GM23338 (cell line): ENCODE measurements at regions not wholly inside any gene's neighbourhood (a gene's known extent, or its start where the extent isn't known, plus 50 kb on each side); places are given as distances from the start of the nearest gene placed in this dataset.

Experiments used
- ATAC-seq: fragments of 200-7000 bp; cut with Tn5 transposase; 3 replicates; pipeline ENCODE4 v1.9.1; 2020
- DNase-seq: peaks from one replicate; pipeline ENCODE4 v3.0.0-alpha.2; 2015; ENCODE audit warnings: low spot score
- H2AFZ ChIP-seq: fragments of 200-600 bp; sonication (generic); 2 replicates; pipeline ENCODE4 v1.8.0; 2016; ENCODE audit warnings: antibody characterized with exemption, mild to moderate bottlenecking, moderate library complexity
- H3F3A ChIP-seq: fragments of 200-600 bp; sonication (generic); replicated peaks from 2 replicates; pipeline ENCODE4 v1.8.0; 2017; ENCODE audit warnings: antibody characterized with exemption, mixed run types, low read depth
- H3K27ac ChIP-seq: fragments of 200-600 bp; sonication (generic); 2 replicates; pipeline ENCODE4 v1.6.1; 2016; ENCODE audit warnings: low read depth
- H3K27me3 ChIP-seq: fragments of 200-600 bp; sonication (generic); 2 replicates; pipeline ENCODE4 v1.8.0; 2016; ENCODE audit warnings: mild to moderate bottlenecking, mixed run types, moderate library complexity; ENCODE audit not compliant: insufficient read depth
- H3K36me3 ChIP-seq: fragments of 200-600 bp; sonication (generic); 2 replicates; pipeline ENCODE4 v1.8.0; 2016; ENCODE audit warnings: mild to moderate bottlenecking; ENCODE audit not compliant: insufficient read depth
- H3K4me1 ChIP-seq: fragments of 200-600 bp; sonication (generic); 2 replicates; pipeline ENCODE4 v1.8.0; 2016; ENCODE audit warnings: mild to moderate bottlenecking, moderate library complexity; ENCODE audit not compliant: insufficient read depth
- H3K4me2 ChIP-seq: fragments of 200-600 bp; sonication (generic); 2 replicates; pipeline ENCODE4 v1.7.1; 2017; ENCODE audit warnings: mixed run types
- H3K4me3 ChIP-seq: fragments of 200-600 bp; sonication (generic); 2 replicates; pipeline ENCODE4 v1.6.1; 2016; ENCODE audit warnings: mixed run types
- H3K79me2 ChIP-seq: fragments of 200-600 bp; sonication (generic); replicated peaks from 2 replicates; pipeline ENCODE4 v1.8.0; 2017; ENCODE audit warnings: mild to moderate bottlenecking; ENCODE audit not compliant: insufficient read depth
- H3K9me2 ChIP-seq: fragments of 200-600 bp; sonication (generic); 2 replicates; pipeline ENCODE4 v1.8.0; 2017; ENCODE audit not compliant: insufficient read depth
- H4K20me1 ChIP-seq: fragments of 200-600 bp; sonication (generic); replicated peaks from 2 replicates; pipeline ENCODE4 v1.8.0; 2017; ENCODE audit warnings: mild to moderate bottlenecking; ENCODE audit not compliant: insufficient read depth
- H3K27ac Mint-ChIP-seq: 2 replicates; pipeline ENCODE4 v1.8.0; 2020; ENCODE audit warnings: inconsistent platforms, mild to moderate bottlenecking, moderate library complexity, mixed read lengths
- H3K27me3 Mint-ChIP-seq: 3 replicates; pipeline ENCODE4 v1.8.0; 2022; ENCODE audit warnings: low read depth, mild to moderate bottlenecking, moderate library complexity, mixed read lengths, inconsistent platforms; ENCODE audit not compliant: insufficient read depth, poor library complexity
- H3K36me3 Mint-ChIP-seq: 3 replicates; pipeline ENCODE4 v1.8.0; 2021; ENCODE audit warnings: low read depth, mild to moderate bottlenecking, inconsistent platforms, moderate library complexity, mixed read lengths
- H3K4me1 Mint-ChIP-seq: 3 replicates; pipeline ENCODE4 v1.8.0; 2020; ENCODE audit warnings: mild to moderate bottlenecking, inconsistent platforms, mixed read lengths
- H3K4me3 Mint-ChIP-seq: 3 replicates; pipeline ENCODE4 v1.8.0; 2021; ENCODE audit warnings: moderate library complexity, mild to moderate bottlenecking, inconsistent platforms, mixed read lengths
- H3K9me3 Mint-ChIP-seq: 3 replicates; pipeline ENCODE4 v1.8.0; 2020; ENCODE audit warnings: moderate library complexity, mild to moderate bottlenecking, inconsistent platforms, mixed read lengths
- CREB1 ChIP-seq: fragments of 250-450 bp; sonication (Bioruptor Pico); IDR thresholded peaks from 2 replicates; pipeline ENCODE4 v1.5.0; 2020; ENCODE audit warnings: low read depth, mild to moderate bottlenecking, moderate library complexity
- ETS1 ChIP-seq: IDR thresholded peaks from 2 replicates; pipeline ENCODE4 v1.6.1; 2016; ENCODE audit warnings: antibody characterized with exemption
- EZH2 ChIP-seq: fragments of 200-600 bp; sonication (generic); IDR thresholded peaks from one replicate; pipeline ENCODE4 v1.8.0; 2017; ENCODE audit warnings: antibody characterized with exemption, mild to moderate bottlenecking, low read depth; ENCODE audit not compliant: unreplicated experiment
- EZH2phosphoT487 ChIP-seq: fragments of 200-600 bp; sonication (generic); IDR thresholded peaks from one replicate; pipeline ENCODE4 v1.8.1; 2018; ENCODE audit warnings: antibody characterized with exemption; ENCODE audit not compliant: unreplicated experiment
- JUNB ChIP-seq: IDR thresholded peaks from one replicate; pipeline ENCODE4 v1.6.1; 2016; ENCODE audit warnings: antibody characterized with exemption; ENCODE audit not compliant: unreplicated experiment
- NANOG ChIP-seq: IDR thresholded peaks from 2 replicates; pipeline ENCODE4 v1.6.1; 2016; ENCODE audit warnings: antibody characterized with exemption, borderline replicate concordance
- POLR2AphosphoS5 ChIP-seq: IDR thresholded peaks from 2 replicates; pipeline ENCODE4 v1.6.1; 2016; ENCODE audit warnings: antibody characterized with exemption, low read depth
- STAT1 ChIP-seq: IDR thresholded peaks from one replicate; pipeline ENCODE4 v1.6.1; 2016; ENCODE audit warnings: antibody characterized with exemption; ENCODE audit not compliant: unreplicated experiment
- ZNF114 ChIP-seq: fragments of 250-450 bp; sonication (Bioruptor Pico); IDR thresholded peaks from 2 replicates; pipeline ENCODE4 v1.5.0; 2020; ENCODE audit warnings: mild to moderate bottlenecking, moderate library complexity
- ZNF331 ChIP-seq: fragments of 250-450 bp; sonication (Bioruptor Pico); IDR thresholded peaks from 2 replicates; pipeline ENCODE4 v1.5.0; 2020; ENCODE audit warnings: low read depth, mild to moderate bottlenecking, moderate library complexity
- ZNF462 ChIP-seq: fragments of 250-450 bp; sonication (Bioruptor Pico); IDR thresholded peaks from 2 replicates; pipeline ENCODE4 v1.5.0; 2020; ENCODE audit warnings: mild to moderate bottlenecking, moderate library complexity
- TF ChIP-seq, protein P1 (sequence below), 2 experiments: fragments of 200-600 bp in 1 of 2; sonication (generic) in 1 of 2; conservative IDR thresholded peaks; 2 replicates each; pipeline versions ENCODE4 v1.5.1 to v1.6.1; 2016 to 2017; ENCODE audit warnings: antibody characterized with exemption in 2 of 2, low read depth in 2 of 2, mild to moderate bottlenecking in 2 of 2, moderate library complexity in 1 of 2
- TF ChIP-seq, protein P2 (sequence below): IDR thresholded peaks from one replicate; pipeline ENCODE4 v1.6.1; 2018; ENCODE audit warnings: antibody characterized with exemption; ENCODE audit not compliant: unreplicated experiment

- Histone ChIP-seq H3K4me1 (no peaks in the 10 kb centered on the region), H3K4me2 (no peak overlapping the region), H3K9me2 (no peaks in the 10 kb centered on the region; the same call in none of the 2 replicates), H4K20me1 (no peaks in the 10 kb centered on the region), H3K36me3 (no peaks in the 10 kb centered on the region), H2AFZ (no peak overlapping the region), H3F3A (no peaks in the 10 kb centered on the region), H3K27ac (no peak overlapping the region), H3K27me3 (no peaks in the 10 kb centered on the region), H3K4me3 (no peak overlapping the region), H3K79me2 (no peaks in the 10 kb centered on the region)
- no peak overlapping the region for H3K27ac Mint-ChIP-seq
- no peaks in the 10 kb centered on the region for H3K36me3 Mint-ChIP-seq
- no peaks in the 10 kb centered on the region; the same call in 2 of the 3 replicates for H3K9me3 Mint-ChIP-seq
- peaks cover 2% of the 10 kb centered on the region for H3K27me3 Mint-ChIP-seq
- TF ChIP-seq ZNF114 (CRISPR knock-in tag) (no peak), POLR2AphosphoS5 (no peak), CREB1 (CRISPR knock-in tag) (no peak), EZH2phosphoT487 (no peak), JUNB (no peak), ZNF331 (CRISPR knock-in tag) (no peak), NANOG (no peak), ETS1 (no peak), EZH2 (no peak), ZNF462 (CRISPR knock-in tag) (no peak), STAT1 (no peak)
- TF ChIP-seq, protein P1, sequence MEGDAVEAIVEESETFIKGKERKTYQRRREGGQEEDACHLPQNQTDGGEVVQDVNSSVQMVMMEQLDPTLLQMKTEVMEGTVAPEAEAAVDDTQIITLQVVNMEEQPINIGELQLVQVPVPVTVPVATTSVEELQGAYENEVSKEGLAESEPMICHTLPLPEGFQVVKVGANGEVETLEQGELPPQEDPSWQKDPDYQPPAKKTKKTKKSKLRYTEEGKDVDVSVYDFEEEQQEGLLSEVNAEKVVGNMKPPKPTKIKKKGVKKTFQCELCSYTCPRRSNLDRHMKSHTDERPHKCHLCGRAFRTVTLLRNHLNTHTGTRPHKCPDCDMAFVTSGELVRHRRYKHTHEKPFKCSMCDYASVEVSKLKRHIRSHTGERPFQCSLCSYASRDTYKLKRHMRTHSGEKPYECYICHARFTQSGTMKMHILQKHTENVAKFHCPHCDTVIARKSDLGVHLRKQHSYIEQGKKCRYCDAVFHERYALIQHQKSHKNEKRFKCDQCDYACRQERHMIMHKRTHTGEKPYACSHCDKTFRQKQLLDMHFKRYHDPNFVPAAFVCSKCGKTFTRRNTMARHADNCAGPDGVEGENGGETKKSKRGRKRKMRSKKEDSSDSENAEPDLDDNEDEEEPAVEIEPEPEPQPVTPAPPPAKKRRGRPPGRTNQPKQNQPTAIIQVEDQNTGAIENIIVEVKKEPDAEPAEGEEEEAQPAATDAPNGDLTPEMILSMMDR (conservative IDR thresholded peaks at IDR 0.05; ENCODE audit: low read depth in 2 of 2): no peak
- TF ChIP-seq, protein P2, sequence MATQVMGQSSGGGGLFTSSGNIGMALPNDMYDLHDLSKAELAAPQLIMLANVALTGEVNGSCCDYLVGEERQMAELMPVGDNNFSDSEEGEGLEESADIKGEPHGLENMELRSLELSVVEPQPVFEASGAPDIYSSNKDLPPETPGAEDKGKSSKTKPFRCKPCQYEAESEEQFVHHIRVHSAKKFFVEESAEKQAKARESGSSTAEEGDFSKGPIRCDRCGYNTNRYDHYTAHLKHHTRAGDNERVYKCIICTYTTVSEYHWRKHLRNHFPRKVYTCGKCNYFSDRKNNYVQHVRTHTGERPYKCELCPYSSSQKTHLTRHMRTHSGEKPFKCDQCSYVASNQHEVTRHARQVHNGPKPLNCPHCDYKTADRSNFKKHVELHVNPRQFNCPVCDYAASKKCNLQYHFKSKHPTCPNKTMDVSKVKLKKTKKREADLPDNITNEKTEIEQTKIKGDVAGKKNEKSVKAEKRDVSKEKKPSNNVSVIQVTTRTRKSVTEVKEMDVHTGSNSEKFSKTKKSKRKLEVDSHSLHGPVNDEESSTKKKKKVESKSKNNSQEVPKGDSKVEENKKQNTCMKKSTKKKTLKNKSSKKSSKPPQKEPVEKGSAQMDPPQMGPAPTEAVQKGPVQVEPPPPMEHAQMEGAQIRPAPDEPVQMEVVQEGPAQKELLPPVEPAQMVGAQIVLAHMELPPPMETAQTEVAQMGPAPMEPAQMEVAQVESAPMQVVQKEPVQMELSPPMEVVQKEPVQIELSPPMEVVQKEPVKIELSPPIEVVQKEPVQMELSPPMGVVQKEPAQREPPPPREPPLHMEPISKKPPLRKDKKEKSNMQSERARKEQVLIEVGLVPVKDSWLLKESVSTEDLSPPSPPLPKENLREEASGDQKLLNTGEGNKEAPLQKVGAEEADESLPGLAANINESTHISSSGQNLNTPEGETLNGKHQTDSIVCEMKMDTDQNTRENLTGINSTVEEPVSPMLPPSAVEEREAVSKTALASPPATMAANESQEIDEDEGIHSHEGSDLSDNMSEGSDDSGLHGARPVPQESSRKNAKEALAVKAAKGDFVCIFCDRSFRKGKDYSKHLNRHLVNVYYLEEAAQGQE: no peak
- no peak for DNase-seq
- no peak for ATAC-seq
- no peaks in the 10 kb centered on the region for H3K4me1 Mint-ChIP-seq
- no peak overlapping the region for H3K4me3 Mint-ChIP-seq
Observed at GRCh38 chr18:22523481-22523880, 105.8 kb upstream of the CTAGE1 start.
